ENCODE measurements at regions not wholly inside any gene's neighbourhood (a gene's known extent, or its start where the extent isn't known, plus 50 kb on each side); places are given as distances from the start of the nearest gene placed in this dataset.
A peak's percentile ranks its signal among the peaks of the same experiment; 100 is the strongest.

- intact Hi-C loops (cut with micrococcal nuclease; ENCODE audit: unreplicated experiment) = no loop called here
- no peak for TF ChIP-seq HINFP (CRISPR knock-in tag; IDR thresholded peaks at IDR 0.05; ENCODE audit: low read depth)
- TF ChIP-seq HNRNPK (IDR thresholded peaks at IDR 0.05; ENCODE audit: low read depth, low read length, poor library complexity, severe bottlenecking) = peak; percentile 97
- no peak for TF ChIP-seq ZNF549 (CRISPR knock-in tag; IDR thresholded peaks at IDR 0.05)
- TF ChIP-seq PCBP1 (IDR thresholded peaks at IDR 0.05; ENCODE audit: borderline replicate concordance, low read depth, low read length) = 0 out of 2 replicates have a peak, but pooled peaks have one; percentile 76
- TF ChIP-seq PCBP2 (optimal IDR thresholded peaks at IDR 0.05; ENCODE audit: low read depth, low read length, poor library complexity, severe bottlenecking) = peak; percentile 35
- TF ChIP-seq ZNF318 (CRISPR knock-in tag; IDR thresholded peaks at IDR 0.05) = no peak
Measured at GRCh38 chr2:217706513-217706912, 296.3 kb downstream of the TNS1 start.

More at GRCh38 chr2:217706513-217706912, 296.3 kb downstream of the TNS1 start:
- in situ Hi-C loops (cut with HindIII; ENCODE audit: extremely low pct_ligation_motif_present, low pct_unique_long_range_greater_than_20kb) = no loop called here
- H3K36me3 ChIP-seq (replicated peaks in 1 of 2; ENCODE audit: control insufficient read depth in 1 of 2, insufficient read depth in 2 of 2, low read length in 2 of 2) = no peaks in the 10 kb centered on the region
- H2AFZ ChIP-seq (ENCODE audit: low read length) = no peak overlapping the region
- no peak for FAIRE-seq
- H3K9me3 ChIP-seq (ENCODE audit: low read length) = no peaks in the 10 kb centered on the region
- H3K4me1 ChIP-seq (ENCODE audit: insufficient read depth, low read length) = no peaks in the 10 kb centered on the region
- DNase-seq (ENCODE audit: low spot score) = no peak
- ChIA-PET CTCF (ENCODE audit: low intra/inter-chr PET ratio, low total read pairs) (no interaction called here), POLR2A (no interaction called here)
- H3K4me3 ChIP-seq (replicated peaks in 1 of 3; ENCODE audit: insufficient read depth in 1 of 3, low read depth in 2 of 3, low read length in 3 of 3) = no peak overlapping the region
- H3K27me3 ChIP-seq (ENCODE audit: control insufficient read depth in 1 of 2, insufficient read depth in 2 of 2, low read length in 2 of 2) = peaks cover 0 to 15% of the 10 kb centered on the region in 2 experiments; a peak in 2 of 5 replicates
- BruUV-seq (replicated peaks) = no TSS peak
- WGBS (ENCODE audit: low lambda C conversion rate) = 47% methylated on average over 2 of the region's 2 CpGs
- no peak overlapping the region for H3K4me2 ChIP-seq (ENCODE audit: low read depth, low read length)
- no peak for ATAC-seq
- H4K20me1 ChIP-seq (ENCODE audit: insufficient read depth, low read length) = peaks cover 13% of the 10 kb centered on the region; the same call in 1 of the 2 replicates
- H3K9ac ChIP-seq (ENCODE audit: insufficient read depth, low read depth, low read length) = no peak overlapping the region
- no peaks in the 10 kb centered on the region for H3K79me2 ChIP-seq (ENCODE audit: insufficient read depth, low read length)
- no peak overlapping the region for H3K27ac ChIP-seq (ENCODE audit: extremely low read length, insufficient read depth, low read length)
